K562 (cell line): ENCODE measurements at regions not wholly inside any gene's neighbourhood (a gene's known extent, or its start where the extent isn't known, plus 50 kb on each side); places are given as distances from the start of the nearest gene placed in this dataset.

ENCODE experiments used
- ATAC-seq: fragments of 200-7000 bp; cut with Tn5 transposase; 3 replicates; pipeline ENCODE4 v1.9.1; 2020; ENCODE audit warnings: moderate library complexity
- BruUV-seq: library from RNA; stranded (reverse); fragments of 400-500 nt; replicated peaks from 2 replicates; lab custom pipeline; 2021; lab: Mats Ljungman, UMichigan
- CTCF ChIA-PET: fragments of 300-600 bp; formaldehyde crosslinking; extraction: SDS; loops from one replicate; lab custom pipeline; 2021; ENCODE audit warnings: low intra/inter-chr PET ratio; lab: Yijun Ruan, JAX
- POLR2A ChIA-PET: fragments of 300-600, 350-650 bp; sonication (Branson Sonifier 250); formaldehyde crosslinking; extraction: SDS; loops from one replicate; lab custom pipeline; 2021; ENCODE audit warnings: antibody characterized with exemption, inconsistent platforms; lab: Yijun Ruan, JAX
- DNase-seq, 4 experiments: peaks; one replicate each; pipeline versions ENCODE4 v3.0.0 to v3.0.0-alpha.2; 2011 to 2018; ENCODE audit warnings: low spot score in 3 of 4, mixed read lengths in 3 of 4; ENCODE audit errors: extremely low read depth in 1 of 4
- FAIRE-seq: peaks from 2 replicates; lab custom pipeline; 2011; peaks lifted over from hg19 to GRCh38; lab: Jason Lieb, UNC
- H2AFZ ChIP-seq: 2 replicates; pipeline ENCODE4 v1.6.0; 2011; ENCODE audit warnings: low read depth, low read length, control low read depth, inconsistent platforms
- H3K27ac ChIP-seq: fragments of 200-600 bp; 3 replicates; pipeline ENCODE4 v1.8.0; 2011; ENCODE audit warnings: low read depth, mild to moderate bottlenecking, control low read depth, inconsistent platforms, low read length, moderate library complexity, mixed read lengths; ENCODE audit errors: extremely low read depth
- H3K27me3 ChIP-seq, 2 experiments: fragments of 300-600 bp in 1 of 2; 2 replicates in 1 of 2; 3 replicates in 1 of 2; pipeline versions ENCODE4 v1.6.0 to v1.8.0; 2011; ENCODE audit warnings: inconsistent platforms in 2 of 2, low read length in 2 of 2, mild to moderate bottlenecking in 1 of 2, mixed read lengths in 1 of 2, moderate library complexity in 1 of 2; ENCODE audit not compliant: control insufficient read depth in 2 of 2, insufficient read depth in 2 of 2
- H3K36me3 ChIP-seq: fragments of 300-600 bp; 3 replicates; pipeline ENCODE4 v1.8.0; 2011; ENCODE audit warnings: mild to moderate bottlenecking, low read length, inconsistent platforms; ENCODE audit not compliant: control insufficient read depth, insufficient read depth
- H3K4me1 ChIP-seq, 2 experiments: fragments of 200-600 bp in 1 of 2; replicated peaks in 1 of 2; 2 replicates in 1 of 2; 3 replicates in 1 of 2; pipeline versions ENCODE4 v1.5.1 to v1.8.0; 2011; ENCODE audit warnings: inconsistent platforms in 2 of 2, low read length in 2 of 2, mild to moderate bottlenecking in 1 of 2, mixed read lengths in 1 of 2, moderate library complexity in 1 of 2; ENCODE audit not compliant: control insufficient read depth in 2 of 2, insufficient read depth in 2 of 2
- H3K4me2 ChIP-seq: 2 replicates; pipeline ENCODE4 v1.6.1; 2011; ENCODE audit warnings: low read length, control low read depth, inconsistent platforms, mixed read lengths; ENCODE audit not compliant: insufficient read depth
- H3K4me3 ChIP-seq: fragments of 200-600 bp; sonication (generic), shearing (Covaris generic); 2 replicates; pipeline ENCODE4 v1.5.1; 2016; ENCODE audit warnings: control low read depth, inconsistent platforms
- H3K79me2 ChIP-seq: fragments of 200-600 bp; 3 replicates; pipeline ENCODE4 v1.8.0; 2011; ENCODE audit warnings: low read length, inconsistent platforms; ENCODE audit not compliant: control insufficient read depth, insufficient read depth
- H3K9ac ChIP-seq, 2 experiments: 2 replicates each; pipeline versions ENCODE4 v1.6.0 to v1.6.1; 2011; ENCODE audit warnings: low read depth in 2 of 2, low read length in 2 of 2, control low read depth in 1 of 2, inconsistent platforms in 1 of 2, mild to moderate bottlenecking in 1 of 2, mixed read lengths in 1 of 2; ENCODE audit not compliant: insufficient read depth in 1 of 2
- H3K9me1 ChIP-seq: one replicate; pipeline ENCODE4 v1.6.0; 2011; ENCODE audit warnings: inconsistent platforms, mild to moderate bottlenecking, low read length, moderate library complexity; ENCODE audit not compliant: control insufficient read depth, insufficient read depth
- H3K9me3 ChIP-seq: replicated peaks from 2 replicates; pipeline ENCODE4 v1.5.1; 2011; ENCODE audit warnings: low read depth, low read length, inconsistent platforms; ENCODE audit not compliant: control insufficient read depth, insufficient read depth
- H4K20me1 ChIP-seq: replicated peaks from 2 replicates; pipeline ENCODE4 v1.6.1; 2011; ENCODE audit warnings: low read length, inconsistent platforms, mixed read lengths; ENCODE audit not compliant: control insufficient read depth, insufficient read depth
- CHD2 ChIP-seq: IDR thresholded peaks from 2 replicates; pipeline ENCODE4 v1.6.1; 2011; ENCODE audit warnings: low read depth, low read length
- DACH1 ChIP-seq: fragments of 450-650 bp; IDR thresholded peaks from 2 replicates; pipeline ENCODE4 v1.6.1; 2018; ENCODE audit not compliant: partially characterized antibody
- DEAF1 ChIP-seq: fragments of 450-650 bp; formaldehyde crosslinking; IDR thresholded peaks from 2 replicates; pipeline ENCODE4 v1.4.0; 2020; ENCODE audit warnings: mild to moderate bottlenecking, moderate library complexity
- E2F6 ChIP-seq, 2 experiments: IDR thresholded peaks; 2 replicates each; pipeline ENCODE4 v1.6.1; 2011; ENCODE audit warnings: borderline replicate concordance in 1 of 2, control low read depth in 1 of 2, low read depth in 1 of 2, low read length in 1 of 2, mild to moderate bottlenecking in 1 of 2, mixed read lengths in 1 of 2, moderate library complexity in 1 of 2; ENCODE audit not compliant: insufficient read depth in 1 of 2, insufficient read length in 1 of 2, poor library complexity in 1 of 2, severe bottlenecking in 1 of 2; ENCODE audit errors: extremely low read depth in 1 of 2
- MITF ChIP-seq: IDR thresholded peaks from 2 replicates; pipeline ENCODE4 v1.6.1; 2014; ENCODE audit warnings: antibody characterized with exemption
- RBFOX2 ChIP-seq: fragments of 200-400 bp; formaldehyde crosslinking; IDR thresholded peaks from 2 replicates; pipeline ENCODE4 v1.6.1; 2017; ENCODE audit warnings: low read depth, mild to moderate bottlenecking, low read length, moderate library complexity
- ZNF778 ChIP-seq: fragments of 450-650 bp; formaldehyde crosslinking; IDR thresholded peaks from 2 replicates; pipeline ENCODE4 v1.4.0; 2020; ENCODE audit warnings: mild to moderate bottlenecking, moderate library complexity
- WGBS: fragments of 100-300 bp; shearing (Covaris generic); methylation state at CpG from one replicate; pipeline ENCODE4 v1.1.6; 2016; ENCODE audit warnings: low coverage, mixed read lengths; ENCODE audit not compliant: insufficient coverage; ENCODE audit errors: missing lambda C conversion rate; 5-methylcytosine and 5-hydroxymethylcytosine counted together
- in situ Hi-C: fragments of 300-500 bp; cut with MboI; formaldehyde crosslinking; loops from 4 replicates; pipeline ENCODE4 v1.15.0; 2018; ENCODE audit warnings: inconsistent platforms, mixed read lengths
- intact Hi-C: fragments of 100-400 bp; cut with micrococcal nuclease; formaldehyde crosslinking; loops from 2 replicates; pipeline ENCODE4 v1.14.2; 2022

- H2AFZ ChIP-seq: no peak overlapping the region
- no peaks in the 10 kb centered on the region for H3K9me1 ChIP-seq
- CTCF ChIA-PET: no interaction called here
- no peaks in the 10 kb centered on the region for H3K79me2 ChIP-seq
- H3K9ac ChIP-seq: no peak overlapping the region
- BruUV-seq: no TSS peak
- no peaks in the 10 kb centered on the region for H3K36me3 ChIP-seq
- FAIRE-seq: no peak
- no peak overlapping the region for H3K4me3 ChIP-seq
- H3K4me2 ChIP-seq: no peak overlapping the region
- peaks cover 5% of the 10 kb centered on the region in 2 experiments; a peak in 4 of 5 replicates for H3K4me1 ChIP-seq
- H3K27ac ChIP-seq: no peak overlapping the region
- H3K27me3 ChIP-seq: peaks cover 42 to 76% of the 10 kb centered on the region in 2 experiments
- POLR2A ChIA-PET: interaction anchor here (0.7 to 1.6 kb wide), 3 partner anchors 11 to 159 kb away, joined by 3 to 10 read pairs (median 3); no protein-coding TSS in a partner anchor
- intact Hi-C loops: no loop called here
- WGBS: 2% methylated on average over 3 of the region's 3 CpGs
- no peak for ATAC-seq
- TF ChIP-seq ZNF778 (CRISPR knock-in tag): no peak
- no peak for TF ChIP-seq DACH1
- no peak for TF ChIP-seq DEAF1 (CRISPR knock-in tag)
- no peak for TF ChIP-seq MITF
- TF ChIP-seq E2F6 (IDR thresholded peaks at IDR 0.05; ENCODE audit: borderline replicate concordance in 1 of 2, extremely low read depth in 1 of 2, insufficient read depth in 1 of 2, insufficient read length in 1 of 2, low read depth in 1 of 2, low read length in 1 of 2, poor library complexity in 1 of 2, severe bottlenecking in 1 of 2): no peak
- TF ChIP-seq RBFOX2: no peak
- no peak for TF ChIP-seq CHD2
- TF ChIP-seq, all 486 proteins: peak for 0
- no peak for DNase-seq
- no peaks in the 10 kb centered on the region; the same call in 1 of the 2 replicates for H4K20me1 ChIP-seq
- H3K9me3 ChIP-seq: no peaks in the 10 kb centered on the region
- in situ Hi-C loops: no loop called here
Measured at GRCh38 chr1:9440763-9441194, 98.5 kb upstream of the SLC25A33 start.
